IPS DF 6.9 (cell line): ENCODE measurements at regions not wholly inside any gene's neighbourhood (a gene's known extent, or its start where the extent isn't known, plus 50 kb on each side); places are given as distances from the start of the nearest gene placed in this dataset.

Source experiments
- DNase-seq: peaks from one replicate; pipeline ENCODE4 v3.0.0-alpha.2; 2013; ENCODE audit warnings: low read depth, low spot score
- H3K27ac ChIP-seq: one replicate; pipeline ENCODE4 v1.5.1; 2013; ENCODE audit warnings: low read length, control low read depth
- H3K27me3 ChIP-seq: 2 replicates; pipeline ENCODE4 v1.6.1; 2013; ENCODE audit warnings: mild to moderate bottlenecking, low read length; ENCODE audit not compliant: control insufficient read depth, insufficient read depth
- H3K36me3 ChIP-seq: 2 replicates; pipeline ENCODE4 v1.6.1; 2013; ENCODE audit warnings: low read length; ENCODE audit not compliant: control insufficient read depth, insufficient read depth
- H3K4me1 ChIP-seq: 2 replicates; pipeline ENCODE4 v1.6.1; 2013; ENCODE audit warnings: low read length; ENCODE audit not compliant: control insufficient read depth, insufficient read depth
- H3K4me3 ChIP-seq: 2 replicates; pipeline ENCODE4 v1.5.1; 2013; ENCODE audit warnings: mild to moderate bottlenecking, low read length
- H3K9me3 ChIP-seq: 2 replicates; pipeline ENCODE4 v1.6.1; 2013; ENCODE audit warnings: low read length, inconsistent platforms; ENCODE audit not compliant: control insufficient read depth, insufficient read depth
- WGBS: extraction: QIAGEN DNeasy Blood & Tissue Kit; methylation state at CpG from one replicate; pipeline ENCODE4 v1.1.7; 2013; ENCODE audit warnings: mixed read lengths, missing lambda C conversion rate; ENCODE audit not compliant: insufficient read length, insufficient coverage; 5-methylcytosine and 5-hydroxymethylcytosine counted together

GRCh38 chr5:52690236-52690768, 97.4 kb upstream of the ITGA1 start:
- no CpG with 5 or more reads among the region's 2 CpGs for WGBS
- Histone ChIP-seq H3K4me1 (no peaks in the 10 kb centered on the region), H3K36me3 (no peaks in the 10 kb centered on the region), H3K27me3 (no peaks in the 10 kb centered on the region), H3K27ac (no peak overlapping the region), H3K9me3 (no peaks in the 10 kb centered on the region), H3K4me3 (no peak overlapping the region)
- DNase-seq = no peak

GRCh38 chr5:52692039-52692438, 95.7 kb upstream of the ITGA1 start:
- Histone ChIP-seq H3K9me3 (no peaks in the 10 kb centered on the region), H3K4me1 (no peaks in the 10 kb centered on the region), H3K27me3 (no peaks in the 10 kb centered on the region), H3K27ac (no peak overlapping the region), H3K4me3 (no peak overlapping the region), H3K36me3 (no peaks in the 10 kb centered on the region)
- DNase-seq = no peak

- H3K27me3 ChIP-seq = no peaks in the 10 kb centered on the region
- H3K4me1 ChIP-seq = no peaks in the 10 kb centered on the region
- no peak for DNase-seq
- H3K9me3 ChIP-seq = no peaks in the 10 kb centered on the region
- H3K4me3 ChIP-seq = no peak overlapping the region
- H3K27ac ChIP-seq = no peak overlapping the region
- WGBS = no CpG with 5 or more reads among the region's 1 CpG
- no peaks in the 10 kb centered on the region for H3K36me3 ChIP-seq
Observed at GRCh38 chr5:52692606-52693005, 95.1 kb upstream of the ITGA1 start.

- H3K27ac ChIP-seq = no peak overlapping the region
- H3K27me3 ChIP-seq = no peaks in the 10 kb centered on the region
- no peak overlapping the region for H3K4me3 ChIP-seq
- H3K9me3 ChIP-seq = no peaks in the 10 kb centered on the region
- no peak for DNase-seq
- H3K4me1 ChIP-seq = no peaks in the 10 kb centered on the region
- no peaks in the 10 kb centered on the region for H3K36me3 ChIP-seq
Observed at GRCh38 chr5:52693280-52693679, 94.4 kb upstream of the ITGA1 start.

- Histone ChIP-seq H3K4me3 (no peak overlapping the region), H3K27me3 (no peaks in the 10 kb centered on the region), H3K9me3 (no peaks in the 10 kb centered on the region), H3K27ac (no peak overlapping the region), H3K4me1 (no peaks in the 10 kb centered on the region), H3K36me3 (no peaks in the 10 kb centered on the region)
- no peak for DNase-seq
- no CpG with 5 or more reads among the region's 1 CpG for WGBS
Observed at GRCh38 chr5:52693836-52694235, 93.9 kb upstream of the ITGA1 start.

- no CpG with 5 or more reads among the region's 3 CpGs for WGBS
- Histone ChIP-seq H3K36me3 (no peaks in the 10 kb centered on the region), H3K9me3 (no peaks in the 10 kb centered on the region), H3K4me3 (no peak overlapping the region), H3K27ac (no peak overlapping the region), H3K27me3 (no peaks in the 10 kb centered on the region), H3K4me1 (no peaks in the 10 kb centered on the region)
- no peak for DNase-seq
Observed at GRCh38 chr5:52694648-52695047, 93.1 kb upstream of the ITGA1 start.

GRCh38 chr5:52702877-52703276, 84.8 kb upstream of the ITGA1 start:
- no peak for DNase-seq
- Histone ChIP-seq H3K9me3 (no peaks in the 10 kb centered on the region), H3K36me3 (no peaks in the 10 kb centered on the region), H3K27ac (no peak overlapping the region), H3K4me1 (no peaks in the 10 kb centered on the region), H3K27me3 (no peaks in the 10 kb centered on the region), H3K4me3 (no peak overlapping the region)
- no CpG with 5 or more reads among the region's 2 CpGs for WGBS

- H3K4me1 ChIP-seq = no peaks in the 10 kb centered on the region
- H3K27me3 ChIP-seq = no peaks in the 10 kb centered on the region
- H3K36me3 ChIP-seq = no peaks in the 10 kb centered on the region
- H3K9me3 ChIP-seq = no peaks in the 10 kb centered on the region
- H3K4me3 ChIP-seq = no peak overlapping the region
- DNase-seq = no peak
- no peak overlapping the region for H3K27ac ChIP-seq
Observed at GRCh38 chr5:52703321-52703720, 84.4 kb upstream of the ITGA1 start.

- no peak for DNase-seq
- no peaks in the 10 kb centered on the region for H3K36me3 ChIP-seq
- no peaks in the 10 kb centered on the region for H3K4me1 ChIP-seq
- H3K9me3 ChIP-seq = no peaks in the 10 kb centered on the region
- H3K27me3 ChIP-seq = no peaks in the 10 kb centered on the region
- no peak overlapping the region for H3K4me3 ChIP-seq
- H3K27ac ChIP-seq = no peak overlapping the region
Observed at GRCh38 chr5:52705720-52706119, 82.0 kb upstream of the ITGA1 start.

- no CpG with 5 or more reads among the region's 5 CpGs for whole genome bisulfite sequencing
- no peaks in the 10 kb centered on the region for H3K9me3 ChIP-seq
- no peak for DNase-seq
- no peaks in the 10 kb centered on the region for H3K27me3 ChIP-seq
- no peak overlapping the region for H3K27ac ChIP-seq
- no peaks in the 10 kb centered on the region for H3K36me3 ChIP-seq
- H3K4me1 ChIP-seq = no peaks in the 10 kb centered on the region
- H3K4me3 ChIP-seq = no peak overlapping the region
Observed at GRCh38 chr5:52706775-52707174, 80.9 kb upstream of the ITGA1 start.

GRCh38 chr5:52707616-52708015, 80.1 kb upstream of the ITGA1 start:
- Histone ChIP-seq H3K9me3 (no peaks in the 10 kb centered on the region), H3K27me3 (no peaks in the 10 kb centered on the region), H3K36me3 (no peaks in the 10 kb centered on the region), H3K4me1 (no peaks in the 10 kb centered on the region), H3K27ac (no peak overlapping the region), H3K4me3 (no peak overlapping the region)
- WGBS = no CpG with 5 or more reads among the region's 2 CpGs
- DNase-seq = no peak
